DND-41 (cell line): ENCODE measurements at regions not wholly inside any gene's neighbourhood (a gene's known extent, or its start where the extent isn't known, plus 50 kb on each side); places are given as distances from the start of the nearest gene placed in this dataset.

Source experiments
- ATAC-seq: fragments of 200-7000 bp; cut with Tn5 transposase; 3 replicates; pipeline ENCODE4 v1.9.1; 2021; ENCODE audit warnings: low read depth; ENCODE audit not compliant: insufficient read depth
- DNase-seq: peaks from one replicate; pipeline ENCODE4 v3.0.0-alpha.2; 2020
- H2AFZ ChIP-seq: 2 replicates; pipeline ENCODE4 v1.6.0; 2012; ENCODE audit warnings: low read depth, low read length
- H3K27ac ChIP-seq: 2 replicates; pipeline ENCODE4 v1.5.1; 2012; ENCODE audit warnings: low read length, inconsistent platforms
- H3K27me3 ChIP-seq: fragments of 200-600 bp; sonication (generic); 2 replicates; pipeline ENCODE4 v1.6.0; 2012; ENCODE audit warnings: low read length, mild to moderate bottlenecking, inconsistent platforms; ENCODE audit not compliant: insufficient read depth, poor library complexity
- H3K36me3 ChIP-seq: 2 replicates; pipeline ENCODE4 v1.5.1; 2012; ENCODE audit warnings: low read length, inconsistent platforms; ENCODE audit not compliant: insufficient read depth
- H3K4me1 ChIP-seq: 2 replicates; pipeline ENCODE4 v1.5.1; 2012; ENCODE audit warnings: mild to moderate bottlenecking, low read length; ENCODE audit not compliant: insufficient read depth
- H3K4me2 ChIP-seq: 2 replicates; pipeline ENCODE4 v1.6.0; 2012; ENCODE audit warnings: mild to moderate bottlenecking, moderate library complexity, low read length, inconsistent platforms; ENCODE audit not compliant: insufficient read depth
- H3K4me3 ChIP-seq, 2 experiments: fragments of 200-600 bp in 1 of 2; shearing (Covaris generic) in 1 of 2; 2 replicates each; pipeline ENCODE4 v1.5.1; 2012 to 2016; ENCODE audit warnings: inconsistent platforms in 2 of 2, low read length in 2 of 2, mild to moderate bottlenecking in 2 of 2, low read depth in 1 of 2, moderate library complexity in 1 of 2
- H3K79me2 ChIP-seq: 2 replicates; pipeline ENCODE4 v1.6.0; 2012; ENCODE audit warnings: low read length, inconsistent platforms; ENCODE audit not compliant: insufficient read depth
- H3K9ac ChIP-seq: 2 replicates; pipeline ENCODE4 v1.6.0; 2012; ENCODE audit warnings: low read depth, mild to moderate bottlenecking, inconsistent platforms, low read length, moderate library complexity
- H3K9me3 ChIP-seq: 2 replicates; pipeline ENCODE4 v1.5.1; 2012; ENCODE audit warnings: low read length, moderate library complexity, mild to moderate bottlenecking, inconsistent platforms; ENCODE audit not compliant: insufficient read depth, severe bottlenecking
- H4K20me1 ChIP-seq: 2 replicates; pipeline ENCODE4 v1.6.0; 2012; ENCODE audit warnings: low read length; ENCODE audit not compliant: insufficient read depth
- EZH2 ChIP-seq: IDR thresholded peaks from 3 replicates; pipeline ENCODE4 v1.6.1; 2012; ENCODE audit warnings: borderline replicate concordance, low read depth, mild to moderate bottlenecking, moderate library complexity, low read length, inconsistent platforms; ENCODE audit not compliant: severe bottlenecking
- TF ChIP-seq, protein P1 (sequence below): IDR thresholded peaks from 2 replicates; pipeline ENCODE4 v1.5.1; 2012; ENCODE audit warnings: borderline replicate concordance, low read length, moderate library complexity, mild to moderate bottlenecking; ENCODE audit not compliant: poor library complexity, severe bottlenecking; ENCODE audit errors: extremely low read depth

DNA sequence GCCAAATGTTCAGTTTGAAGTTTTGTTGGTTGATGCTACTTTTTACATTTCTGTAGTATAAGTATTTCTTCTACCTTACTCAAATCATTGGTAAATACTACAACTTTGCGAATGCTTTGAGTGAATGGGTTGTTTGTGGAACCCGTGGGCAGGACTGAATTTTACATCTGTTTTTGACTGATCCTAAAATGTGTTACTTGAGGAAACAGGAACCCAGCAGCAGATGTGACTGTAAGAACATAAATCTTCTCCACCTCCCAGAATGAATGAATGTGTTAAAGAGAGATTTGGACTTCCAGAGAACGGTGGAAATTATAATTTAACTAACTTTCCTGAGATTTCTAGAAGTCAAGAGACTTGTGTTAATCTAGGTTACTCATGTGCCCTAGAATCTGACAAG lies 728.5 kb upstream of the MARCKS start:
- Histone ChIP-seq H3K79me2 (no peaks in the 10 kb centered on the region), H3K4me1 (no peaks in the 10 kb centered on the region), H3K4me3 (no peak overlapping the region), H3K36me3 (no peaks in the 10 kb centered on the region), H3K4me2 (no peak overlapping the region), H3K9ac (no peak overlapping the region), H3K9me3 (no peaks in the 10 kb centered on the region), H2AFZ (no peak overlapping the region), H4K20me1 (no peaks in the 10 kb centered on the region), H3K27me3 (no peaks in the 10 kb centered on the region), H3K27ac (no peak overlapping the region)
- DNase-seq (no peak), ATAC-seq (no peak)
- TF ChIP-seq EZH2 = no peak
- TF ChIP-seq, protein P1, sequence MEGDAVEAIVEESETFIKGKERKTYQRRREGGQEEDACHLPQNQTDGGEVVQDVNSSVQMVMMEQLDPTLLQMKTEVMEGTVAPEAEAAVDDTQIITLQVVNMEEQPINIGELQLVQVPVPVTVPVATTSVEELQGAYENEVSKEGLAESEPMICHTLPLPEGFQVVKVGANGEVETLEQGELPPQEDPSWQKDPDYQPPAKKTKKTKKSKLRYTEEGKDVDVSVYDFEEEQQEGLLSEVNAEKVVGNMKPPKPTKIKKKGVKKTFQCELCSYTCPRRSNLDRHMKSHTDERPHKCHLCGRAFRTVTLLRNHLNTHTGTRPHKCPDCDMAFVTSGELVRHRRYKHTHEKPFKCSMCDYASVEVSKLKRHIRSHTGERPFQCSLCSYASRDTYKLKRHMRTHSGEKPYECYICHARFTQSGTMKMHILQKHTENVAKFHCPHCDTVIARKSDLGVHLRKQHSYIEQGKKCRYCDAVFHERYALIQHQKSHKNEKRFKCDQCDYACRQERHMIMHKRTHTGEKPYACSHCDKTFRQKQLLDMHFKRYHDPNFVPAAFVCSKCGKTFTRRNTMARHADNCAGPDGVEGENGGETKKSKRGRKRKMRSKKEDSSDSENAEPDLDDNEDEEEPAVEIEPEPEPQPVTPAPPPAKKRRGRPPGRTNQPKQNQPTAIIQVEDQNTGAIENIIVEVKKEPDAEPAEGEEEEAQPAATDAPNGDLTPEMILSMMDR = no peak

DNA sequence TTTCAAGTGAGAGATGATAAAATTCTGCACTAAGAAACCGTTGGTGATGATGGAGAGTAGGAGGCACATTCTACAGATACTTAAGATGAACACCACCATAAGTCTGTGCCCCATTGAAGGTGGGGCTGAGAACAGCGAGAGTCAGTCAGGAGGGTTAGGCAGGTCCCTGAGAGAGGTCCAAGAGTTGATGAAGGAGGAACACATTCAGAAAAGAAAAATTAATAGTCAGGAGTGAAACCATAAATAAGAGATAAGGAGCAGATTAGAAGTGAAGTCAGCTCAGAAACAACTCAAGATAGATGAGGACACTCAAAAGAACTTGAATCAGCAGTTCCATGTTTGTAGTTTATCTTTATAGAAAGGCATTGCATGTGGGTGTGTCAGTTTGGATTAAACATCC lies 727.2 kb upstream of the MARCKS start:
- H3K27ac ChIP-seq = no peak overlapping the region
- H4K20me1 ChIP-seq = no peaks in the 10 kb centered on the region
- no peak overlapping the region for H3K4me3 ChIP-seq
- no peak overlapping the region for H3K9ac ChIP-seq
- ATAC-seq (no peak), DNase-seq (no peak)
- H3K9me3 ChIP-seq = no peaks in the 10 kb centered on the region
- no peaks in the 10 kb centered on the region for H3K27me3 ChIP-seq
- no peak overlapping the region for H2AFZ ChIP-seq
- no peaks in the 10 kb centered on the region for H3K36me3 ChIP-seq
- TF ChIP-seq, protein P1 = no peak
- no peaks in the 10 kb centered on the region for H3K4me1 ChIP-seq
- no peaks in the 10 kb centered on the region for H3K79me2 ChIP-seq
- H3K4me2 ChIP-seq = no peak overlapping the region

DNA sequence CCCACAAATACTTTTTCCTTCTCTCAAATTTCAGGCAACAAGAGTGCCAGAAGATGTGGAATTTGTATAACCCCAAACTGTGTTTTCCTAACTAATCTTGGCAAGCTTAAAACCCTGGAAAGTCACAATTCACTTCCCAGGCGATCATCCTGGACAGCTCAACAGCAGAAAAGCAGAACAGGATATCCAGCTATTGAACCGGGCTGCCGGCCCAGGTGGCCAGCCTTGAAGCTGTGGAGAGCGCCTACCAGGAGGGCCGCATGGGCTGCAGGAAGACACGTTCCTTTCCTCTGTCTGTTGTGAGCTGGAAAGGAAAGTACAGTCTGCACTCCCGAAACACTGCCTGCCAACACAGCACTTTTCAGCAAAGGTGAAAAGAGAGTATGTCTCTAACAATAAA lies 719.7 kb upstream of the MARCKS start:
- H2AFZ ChIP-seq = no peak overlapping the region
- H4K20me1 ChIP-seq = no peaks in the 10 kb centered on the region
- H3K4me2 ChIP-seq = no peak overlapping the region
- ATAC-seq (no peak), DNase-seq (no peak)
- H3K4me1 ChIP-seq = no peaks in the 10 kb centered on the region
- H3K9ac ChIP-seq = no peak overlapping the region
- H3K36me3 ChIP-seq = no peaks in the 10 kb centered on the region
- no peaks in the 10 kb centered on the region for H3K27me3 ChIP-seq
- H3K4me3 ChIP-seq = no peak overlapping the region
- TF ChIP-seq EZH2 = no peak
- TF ChIP-seq, protein P1 = no peak
- no peaks in the 10 kb centered on the region for H3K9me3 ChIP-seq
- H3K27ac ChIP-seq = no peak overlapping the region
- H3K79me2 ChIP-seq = no peaks in the 10 kb centered on the region

DNA sequence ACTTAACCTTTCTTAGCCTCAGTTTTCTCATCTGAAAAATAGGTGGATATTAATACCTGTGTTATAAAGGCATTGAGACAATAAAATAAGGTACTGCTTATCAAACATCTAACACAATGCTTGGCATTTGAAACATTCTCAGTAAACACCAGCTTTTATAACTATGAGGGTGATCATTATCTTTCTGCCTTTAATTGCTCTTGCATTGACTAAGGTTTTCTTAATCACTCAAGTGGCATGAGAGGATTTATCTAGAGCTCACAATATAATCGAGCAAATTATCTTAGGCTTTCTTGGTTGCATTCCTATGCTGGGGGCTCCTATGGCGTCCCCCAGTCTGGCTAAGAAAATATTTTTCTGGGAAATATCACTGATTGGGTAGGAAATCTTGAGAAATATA lies 716.4 kb upstream of the MARCKS start:
- Histone ChIP-seq H3K9me3 (no peaks in the 10 kb centered on the region), H3K4me1 (no peaks in the 10 kb centered on the region), H3K27ac (no peak overlapping the region), H3K36me3 (no peaks in the 10 kb centered on the region), H2AFZ (no peak overlapping the region), H4K20me1 (no peaks in the 10 kb centered on the region), H3K79me2 (no peaks in the 10 kb centered on the region), H3K27me3 (no peaks in the 10 kb centered on the region), H3K4me3 (no peak overlapping the region), H3K4me2 (no peak overlapping the region), H3K9ac (no peak overlapping the region)
- no peak for DNase-seq
- TF ChIP-seq EZH2 = no peak
- TF ChIP-seq, protein P1 = no peak
- ATAC-seq = no peak
